ENCODE measurements at regions not wholly inside any gene's neighbourhood (a gene's known extent, or its start where the extent isn't known, plus 50 kb on each side); places are given as distances from the start of the nearest gene placed in this dataset.

GRCh38 chr22:25482091-25482760, 82.2 kb upstream of the GRK3 start:
- TF ChIP-seq XRCC5 (optimal IDR thresholded peaks at IDR 0.05; ENCODE audit: low read length) (no peak), POLR2A (IDR thresholded peaks at IDR 0.05; ENCODE audit: insufficient read depth in 1 of 2, low read depth in 2 of 2, low read length in 2 of 2) (no peak), SIN3A (IDR thresholded peaks at IDR 0.05; ENCODE audit: borderline replicate concordance, low read depth, low read length) (no peak)

Measured in HepG2 (cell line).